ENCODE measurements at regions not wholly inside any gene's neighbourhood (a gene's known extent, or its start where the extent isn't known, plus 50 kb on each side); places are given as distances from the start of the nearest gene placed in this dataset.

DNA sequence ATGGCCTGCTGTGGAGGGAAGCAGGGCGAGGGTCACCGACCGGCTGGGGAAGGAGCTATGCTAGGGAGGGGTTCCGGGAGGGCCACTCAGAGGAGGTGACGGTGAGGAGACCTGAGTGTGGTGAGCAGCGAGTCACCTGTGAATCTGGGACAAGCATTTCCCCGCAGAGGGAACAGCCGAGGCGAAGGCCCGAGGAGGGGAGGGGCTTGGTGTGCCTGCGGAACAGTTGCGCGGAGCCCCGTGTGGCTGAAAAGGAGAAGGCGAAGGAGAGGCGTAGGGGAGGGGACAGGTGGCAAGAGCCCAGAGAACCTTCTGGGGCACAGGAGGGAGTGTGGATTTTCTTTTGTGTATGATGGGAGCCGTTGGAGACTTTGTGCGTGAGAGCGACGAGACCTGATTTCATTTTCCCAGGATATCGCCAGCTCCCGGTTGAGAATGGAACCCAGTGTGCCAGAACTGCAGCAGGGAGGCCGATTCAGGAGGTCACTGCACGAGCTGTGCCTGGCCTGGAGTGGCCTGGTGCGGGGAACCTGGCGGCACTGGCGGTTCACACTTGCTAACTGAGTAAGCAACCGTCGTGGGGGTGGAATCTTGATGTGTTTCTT lies 117.7 kb upstream of the ZNF507 start:
- TF ChIP-seq, protein P1, sequence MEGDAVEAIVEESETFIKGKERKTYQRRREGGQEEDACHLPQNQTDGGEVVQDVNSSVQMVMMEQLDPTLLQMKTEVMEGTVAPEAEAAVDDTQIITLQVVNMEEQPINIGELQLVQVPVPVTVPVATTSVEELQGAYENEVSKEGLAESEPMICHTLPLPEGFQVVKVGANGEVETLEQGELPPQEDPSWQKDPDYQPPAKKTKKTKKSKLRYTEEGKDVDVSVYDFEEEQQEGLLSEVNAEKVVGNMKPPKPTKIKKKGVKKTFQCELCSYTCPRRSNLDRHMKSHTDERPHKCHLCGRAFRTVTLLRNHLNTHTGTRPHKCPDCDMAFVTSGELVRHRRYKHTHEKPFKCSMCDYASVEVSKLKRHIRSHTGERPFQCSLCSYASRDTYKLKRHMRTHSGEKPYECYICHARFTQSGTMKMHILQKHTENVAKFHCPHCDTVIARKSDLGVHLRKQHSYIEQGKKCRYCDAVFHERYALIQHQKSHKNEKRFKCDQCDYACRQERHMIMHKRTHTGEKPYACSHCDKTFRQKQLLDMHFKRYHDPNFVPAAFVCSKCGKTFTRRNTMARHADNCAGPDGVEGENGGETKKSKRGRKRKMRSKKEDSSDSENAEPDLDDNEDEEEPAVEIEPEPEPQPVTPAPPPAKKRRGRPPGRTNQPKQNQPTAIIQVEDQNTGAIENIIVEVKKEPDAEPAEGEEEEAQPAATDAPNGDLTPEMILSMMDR (IDR thresholded peaks at IDR 0.05) = no peak
- no peak for TF ChIP-seq POLR2A (IDR thresholded peaks at IDR 0.05)
